ENCODE measurements at regions not wholly inside any gene's neighbourhood (a gene's known extent, or its start where the extent isn't known, plus 50 kb on each side); places are given as distances from the start of the nearest gene placed in this dataset.
"Not testable (repeated sequence)": the region's sequence is repeated elsewhere in the genome, so short reads cannot be mapped to it uniquely, and the experiment has no call there.

GRCh38 chr12:91639327-91639726 lies 456.7 kb upstream of the DCN start:
- DNase-seq (ENCODE audit: insufficient read length, low spot score) = no peak
- TF ChIP-seq SPI1 (IDR thresholded peaks at IDR 0.05; ENCODE audit: low read depth, low read length) (no peak), POLR2AphosphoS5 (IDR thresholded peaks at IDR 0.05; ENCODE audit: low read depth, low read length) (no peak), POLR2A (IDR thresholded peaks at IDR 0.05; ENCODE audit: low read depth, low read length) (no peak), POU2F2 (IDR thresholded peaks at IDR 0.05; ENCODE audit: low read depth, low read length) (no peak), TAF1 (IDR thresholded peaks at IDR 0.05; ENCODE audit: low read depth, low read length) (no peak), PAX5 (IDR thresholded peaks at IDR 0.05; ENCODE audit: insufficient read depth, low read length, severe bottlenecking) (no peak)
- no peak for FAIRE-seq

GRCh38 chr12:91637789-91638624 lies 455.4 kb upstream of the DCN start:
- no peak for TF ChIP-seq POU2F2 (IDR thresholded peaks at IDR 0.05; ENCODE audit: low read depth, low read length)
- no peak for FAIRE-seq
- DNase-seq (ENCODE audit: insufficient read length, low spot score) = no peak

- TF ChIP-seq POU2F2 (IDR thresholded peaks at IDR 0.05; ENCODE audit: low read depth, low read length) (no peak), PAX5 (IDR thresholded peaks at IDR 0.05; ENCODE audit: insufficient read depth, low read length, severe bottlenecking) (no peak), SPI1 (IDR thresholded peaks at IDR 0.05; ENCODE audit: low read depth, low read length) (no peak), POLR2A (IDR thresholded peaks at IDR 0.05; ENCODE audit: low read depth, low read length) (no peak), TAF1 (IDR thresholded peaks at IDR 0.05; ENCODE audit: low read depth, low read length) (no peak), POLR2AphosphoS5 (IDR thresholded peaks at IDR 0.05; ENCODE audit: low read depth, low read length) (no peak)
- DNase-seq (ENCODE audit: insufficient read length, low spot score) = no peak
- no peak for FAIRE-seq
Measured at GRCh38 chr12:91636721-91637120, 454.1 kb upstream of the DCN start.

GRCh38 chr12:91634386-91634713 lies 451.7 kb upstream of the DCN start:
- not testable (repeated sequence) for FAIRE-seq; DNase-seq (ENCODE audit: insufficient read length, low spot score)

- FAIRE-seq (no peak), DNase-seq (ENCODE audit: insufficient read length, low spot score) (no peak)
- TF ChIP-seq POLR2A (IDR thresholded peaks at IDR 0.05; ENCODE audit: low read depth, low read length) = no peak
- TF ChIP-seq PAX5 (IDR thresholded peaks at IDR 0.05; ENCODE audit: insufficient read depth, low read length, severe bottlenecking) = no peak
- TF ChIP-seq SPI1 (IDR thresholded peaks at IDR 0.05; ENCODE audit: low read depth, low read length) = no peak
- no peak for TF ChIP-seq POU2F2 (IDR thresholded peaks at IDR 0.05; ENCODE audit: low read depth, low read length)
- no peak for TF ChIP-seq TAF1 (IDR thresholded peaks at IDR 0.05; ENCODE audit: low read depth, low read length)
- TF ChIP-seq POLR2AphosphoS5 (IDR thresholded peaks at IDR 0.05; ENCODE audit: low read depth, low read length) = no peak
Measured at GRCh38 chr12:91633734-91634357, 451.2 kb upstream of the DCN start.

GRCh38 chr12:91633206-91633605 lies 450.6 kb upstream of the DCN start:
- no peak for DNase-seq (ENCODE audit: insufficient read length, low spot score)
- FAIRE-seq = no peak
- no peak for TF ChIP-seq PAX5 (IDR thresholded peaks at IDR 0.05; ENCODE audit: insufficient read depth, low read length, severe bottlenecking)
- TF ChIP-seq POU2F2 (IDR thresholded peaks at IDR 0.05; ENCODE audit: low read depth, low read length) = no peak
- no peak for TF ChIP-seq SPI1 (IDR thresholded peaks at IDR 0.05; ENCODE audit: low read depth, low read length)
- no peak for TF ChIP-seq POLR2A (IDR thresholded peaks at IDR 0.05; ENCODE audit: low read depth, low read length)
- no peak for TF ChIP-seq POLR2AphosphoS5 (IDR thresholded peaks at IDR 0.05; ENCODE audit: low read depth, low read length)
- TF ChIP-seq TAF1 (IDR thresholded peaks at IDR 0.05; ENCODE audit: low read depth, low read length) = no peak

GRCh38 chr12:91632042-91632786 lies 449.6 kb upstream of the DCN start:
- FAIRE-seq (no peak), DNase-seq (ENCODE audit: insufficient read length, low spot score) (no peak)
- TF ChIP-seq PAX5 (IDR thresholded peaks at IDR 0.05; ENCODE audit: insufficient read depth, low read length, severe bottlenecking) (no peak), SPI1 (IDR thresholded peaks at IDR 0.05; ENCODE audit: low read depth, low read length) (no peak), POU2F2 (IDR thresholded peaks at IDR 0.05; ENCODE audit: low read depth, low read length) (no peak), TAF1 (IDR thresholded peaks at IDR 0.05; ENCODE audit: low read depth, low read length) (no peak), POLR2AphosphoS5 (IDR thresholded peaks at IDR 0.05; ENCODE audit: low read depth, low read length) (no peak), POLR2A (IDR thresholded peaks at IDR 0.05; ENCODE audit: low read depth, low read length) (no peak)

GRCh38 chr12:91630596-91631293 lies 448.1 kb upstream of the DCN start:
- DNase-seq (ENCODE audit: insufficient read length, low spot score) (no peak), FAIRE-seq (no peak)
- no peak for TF ChIP-seq POLR2A (IDR thresholded peaks at IDR 0.05; ENCODE audit: low read depth, low read length)
- no peak for TF ChIP-seq POU2F2 (IDR thresholded peaks at IDR 0.05; ENCODE audit: low read depth, low read length)
- no peak for TF ChIP-seq PAX5 (IDR thresholded peaks at IDR 0.05; ENCODE audit: insufficient read depth, low read length, severe bottlenecking)
- TF ChIP-seq POLR2AphosphoS5 (IDR thresholded peaks at IDR 0.05; ENCODE audit: low read depth, low read length) = no peak
- no peak for TF ChIP-seq SPI1 (IDR thresholded peaks at IDR 0.05; ENCODE audit: low read depth, low read length)
- TF ChIP-seq TAF1 (IDR thresholded peaks at IDR 0.05; ENCODE audit: low read depth, low read length) = no peak

GRCh38 chr12:91630083-91630482 lies 447.5 kb upstream of the DCN start:
- DNase-seq (ENCODE audit: insufficient read length, low spot score) = no peak
- no peak for FAIRE-seq
- TF ChIP-seq TAF1 (IDR thresholded peaks at IDR 0.05; ENCODE audit: low read depth, low read length) (no peak), SPI1 (IDR thresholded peaks at IDR 0.05; ENCODE audit: low read depth, low read length) (no peak), POLR2AphosphoS5 (IDR thresholded peaks at IDR 0.05; ENCODE audit: low read depth, low read length) (no peak)

All from GM12891 (cell line).